HCT116 (cell line): ENCODE measurements at regions not wholly inside any gene's neighbourhood (a gene's known extent, or its start where the extent isn't known, plus 50 kb on each side); places are given as distances from the start of the nearest gene placed in this dataset.

Source experiments
- ATAC-seq: fragments of 200-7000 bp; cut with Tn5 transposase; 2 replicates; pipeline ENCODE4 v1.9.1; 2020; ENCODE audit warnings: mild to moderate bottlenecking, moderate library complexity
- BruUV-seq: library from RNA; stranded (reverse); fragments of 400-500 nt; replicated peaks from 2 replicates; lab custom pipeline; 2021; lab: Mats Ljungman, UMichigan
- CTCF ChIA-PET: fragments of 300-600 bp; sonication (Branson Sonifier 250); formaldehyde crosslinking; loops from one replicate; lab custom pipeline; 2021; ENCODE audit warnings: antibody characterized with exemption; lab: Charles Lee
- POLR2A ChIA-PET: fragments of 300-600, 350-600 bp; sonication (Branson Sonifier 250); formaldehyde crosslinking; loops from one replicate; lab custom pipeline; 2021; ENCODE audit warnings: antibody characterized with exemption; lab: Charles Lee
- RAD21 ChIA-PET, 2 experiments: fragments of 300-600 bp; sonication (Branson Sonifier 250); formaldehyde crosslinking; loops; one replicate each; lab custom pipeline; 2023; ENCODE audit warnings: low total read pairs in 2 of 2; ENCODE audit not compliant: uncharacterized antibody in 2 of 2, unreplicated experiment in 2 of 2, low non-redundant PET in 1 of 2; lab: Charles Lee
- DNase-seq: peaks from one replicate; pipeline ENCODE4 v3.0.0-alpha.2; 2010; ENCODE audit warnings: low read depth, low spot score
- H2AFZ ChIP-seq: fragments of 200-600 bp; shearing (Covaris generic), sonication (generic); 2 replicates; pipeline ENCODE4 v1.6.1; 2017; ENCODE audit warnings: low read depth, mixed run types, mixed read lengths, antibody characterized with exemption, low read length; ENCODE audit not compliant: poor library complexity, severe bottlenecking
- H3K27ac ChIP-seq: 2 replicates; pipeline ENCODE4 v1.5.1; 2012; ENCODE audit warnings: low read depth, low read length
- H3K27me3 ChIP-seq: fragments of 200-600 bp; sonication (generic); 2 replicates; pipeline ENCODE4 v1.6.1; 2016; ENCODE audit warnings: mixed run types, low read length, mixed read lengths; ENCODE audit not compliant: insufficient read depth
- H3K36me3 ChIP-seq, 2 experiments: fragments of 200-500 bp in 1 of 2; fragments of 200-600 bp in 1 of 2; sonication (Bioruptor generic) in 1 of 2; sonication (generic) in 1 of 2; 2 replicates each; pipeline versions ENCODE4 v1.5.1 to v1.6.1; 2014 to 2016; ENCODE audit warnings: low read length in 2 of 2, inconsistent platforms in 1 of 2, mixed read lengths in 1 of 2, mixed run types in 1 of 2; ENCODE audit not compliant: insufficient read depth in 2 of 2, control insufficient read depth in 1 of 2
- H3K4me1 ChIP-seq, 2 experiments: fragments of 200-600 bp in 1 of 2; sonication (generic) in 1 of 2; 2 replicates each; pipeline versions ENCODE4 v1.5.1 to v1.6.1; 2012 to 2017; ENCODE audit warnings: low read length in 2 of 2, inconsistent platforms in 1 of 2, mild to moderate bottlenecking in 1 of 2, mixed read lengths in 1 of 2, mixed run types in 1 of 2, moderate library complexity in 1 of 2; ENCODE audit not compliant: insufficient read depth in 2 of 2, control insufficient read depth in 1 of 2
- H3K4me2 ChIP-seq: fragments of 200-600 bp; sonication (generic); 2 replicates; pipeline ENCODE4 v1.6.1; 2017; ENCODE audit warnings: mixed run types, low read length, mixed read lengths
- H3K4me3 ChIP-seq, 2 experiments: fragments of 200-600 bp in 1 of 2; sonication (generic) in 1 of 2; replicated peaks in 1 of 2; 2 replicates each; pipeline ENCODE4 v1.5.1; 2011 to 2016; ENCODE audit warnings: low read length in 2 of 2, control low read depth in 1 of 2, low read depth in 1 of 2, mild to moderate bottlenecking in 1 of 2, mixed read lengths in 1 of 2, mixed run types in 1 of 2
- H3K79me2 ChIP-seq: fragments of 200-600 bp; sonication (generic); 2 replicates; pipeline ENCODE4 v1.6.1; 2017; ENCODE audit warnings: mild to moderate bottlenecking, mixed run types, low read length, moderate library complexity, mixed read lengths; ENCODE audit not compliant: insufficient read depth
- H3K9ac ChIP-seq: fragments of 200-600 bp; sonication (generic); 2 replicates; pipeline ENCODE4 v1.6.1; 2016; ENCODE audit warnings: low read length, mixed read lengths
- H3K9me2 ChIP-seq: fragments of 200-600 bp; sonication (generic), shearing (Covaris generic); 2 replicates; pipeline ENCODE4 v1.6.1; 2017; ENCODE audit warnings: mixed run types, mild to moderate bottlenecking, moderate library complexity; ENCODE audit not compliant: insufficient read depth
- H3K9me3 ChIP-seq, 2 experiments: fragments of 200-500 bp in 1 of 2; fragments of 200-600 bp in 1 of 2; sonication (Bioruptor generic) in 1 of 2; sonication (generic) in 1 of 2; 2 replicates each; pipeline ENCODE4 v1.6.1; 2014 to 2017; ENCODE audit warnings: low read length in 2 of 2, mixed read lengths in 2 of 2, inconsistent platforms in 1 of 2, low read depth in 1 of 2, mild to moderate bottlenecking in 1 of 2, mixed run types in 1 of 2, moderate library complexity in 1 of 2; ENCODE audit not compliant: control insufficient read depth in 1 of 2, insufficient read depth in 1 of 2
- H4K20me1 ChIP-seq: fragments of 200-600 bp; sonication (generic), shearing (Covaris generic); 2 replicates; pipeline ENCODE4 v1.6.1; 2017; ENCODE audit warnings: mixed run types, mild to moderate bottlenecking, moderate library complexity; ENCODE audit not compliant: insufficient read depth
- CBX3 ChIP-seq: IDR thresholded peaks from 2 replicates; pipeline ENCODE4 v1.6.1; 2012; ENCODE audit warnings: low read depth
- CEBPB ChIP-seq: IDR thresholded peaks from 2 replicates; pipeline ENCODE4 v1.6.1; 2012; ENCODE audit warnings: low read depth
- EZH2phosphoT487 ChIP-seq: fragments of 200-600 bp; IDR thresholded peaks from 2 replicates; pipeline ENCODE4 v1.6.1; 2018; ENCODE audit warnings: antibody characterized with exemption, borderline replicate concordance
- MAX ChIP-seq: IDR thresholded peaks from 2 replicates; pipeline ENCODE4 v1.6.1; 2012
- RAD21 ChIP-seq: IDR thresholded peaks from 2 replicates; pipeline ENCODE4 v1.6.1; 2012; ENCODE audit warnings: low read depth, mild to moderate bottlenecking
- SIN3A ChIP-seq: IDR thresholded peaks from 2 replicates; pipeline ENCODE4 v1.6.1; 2012; ENCODE audit warnings: low read depth
- SP1 ChIP-seq: IDR thresholded peaks from 2 replicates; pipeline ENCODE4 v1.6.1; 2012; ENCODE audit warnings: low read depth
- TCF7L2 ChIP-seq: IDR thresholded peaks from 2 replicates; pipeline ENCODE4 v1.7.0; 2011; ENCODE audit warnings: borderline replicate concordance, inconsistent platforms; ENCODE audit not compliant: insufficient read depth, insufficient read length; ENCODE audit errors: extremely low read depth
- ZFX ChIP-seq: fragments of 450-650 bp; IDR thresholded peaks from 2 replicates; pipeline ENCODE4 v1.6.1; 2017
- intact Hi-C: fragments of 100-400 bp; cut with micrococcal nuclease; formaldehyde crosslinking; loops from 2 replicates; pipeline ENCODE4 v1.10.0; 2022
- TF ChIP-seq, protein P1 (sequence below): IDR thresholded peaks from 2 replicates; pipeline ENCODE4 v1.6.1; 2011; ENCODE audit warnings: mild to moderate bottlenecking, low read length, moderate library complexity; ENCODE audit not compliant: insufficient replicate concordance; ENCODE audit errors: extremely low read depth
- TF ChIP-seq, protein P2 (sequence below): IDR thresholded peaks from 2 replicates; pipeline ENCODE4 v1.6.1; 2012
- TF ChIP-seq, protein P3 (sequence below): IDR thresholded peaks from 2 replicates; pipeline ENCODE4 v1.6.1; 2012; ENCODE audit warnings: low read depth

- TF ChIP-seq, protein P1, sequence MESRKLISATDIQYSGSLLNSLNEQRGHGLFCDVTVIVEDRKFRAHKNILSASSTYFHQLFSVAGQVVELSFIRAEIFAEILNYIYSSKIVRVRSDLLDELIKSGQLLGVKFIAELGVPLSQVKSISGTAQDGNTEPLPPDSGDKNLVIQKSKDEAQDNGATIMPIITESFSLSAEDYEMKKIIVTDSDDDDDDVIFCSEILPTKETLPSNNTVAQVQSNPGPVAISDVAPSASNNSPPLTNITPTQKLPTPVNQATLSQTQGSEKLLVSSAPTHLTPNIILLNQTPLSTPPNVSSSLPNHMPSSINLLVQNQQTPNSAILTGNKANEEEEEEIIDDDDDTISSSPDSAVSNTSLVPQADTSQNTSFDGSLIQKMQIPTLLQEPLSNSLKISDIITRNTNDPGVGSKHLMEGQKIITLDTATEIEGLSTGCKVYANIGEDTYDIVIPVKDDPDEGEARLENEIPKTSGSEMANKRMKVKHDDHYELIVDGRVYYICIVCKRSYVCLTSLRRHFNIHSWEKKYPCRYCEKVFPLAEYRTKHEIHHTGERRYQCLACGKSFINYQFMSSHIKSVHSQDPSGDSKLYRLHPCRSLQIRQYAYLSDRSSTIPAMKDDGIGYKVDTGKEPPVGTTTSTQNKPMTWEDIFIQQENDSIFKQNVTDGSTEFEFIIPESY: no peak
- TF ChIP-seq TCF7L2: no peak
- TF ChIP-seq MAX: no peak
- TF ChIP-seq CEBPB: no peak
- TF ChIP-seq EZH2phosphoT487: no peak
- no peak for TF ChIP-seq SIN3A
- TF ChIP-seq SP1: no peak
- TF ChIP-seq, protein P2, sequence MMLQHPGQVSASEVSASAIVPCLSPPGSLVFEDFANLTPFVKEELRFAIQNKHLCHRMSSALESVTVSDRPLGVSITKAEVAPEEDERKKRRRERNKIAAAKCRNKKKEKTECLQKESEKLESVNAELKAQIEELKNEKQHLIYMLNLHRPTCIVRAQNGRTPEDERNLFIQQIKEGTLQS: no peak
Observed at GRCh38 chr2:234590076-234590475, 93.2 kb upstream of the ARL4C start (continued).

DNA sequence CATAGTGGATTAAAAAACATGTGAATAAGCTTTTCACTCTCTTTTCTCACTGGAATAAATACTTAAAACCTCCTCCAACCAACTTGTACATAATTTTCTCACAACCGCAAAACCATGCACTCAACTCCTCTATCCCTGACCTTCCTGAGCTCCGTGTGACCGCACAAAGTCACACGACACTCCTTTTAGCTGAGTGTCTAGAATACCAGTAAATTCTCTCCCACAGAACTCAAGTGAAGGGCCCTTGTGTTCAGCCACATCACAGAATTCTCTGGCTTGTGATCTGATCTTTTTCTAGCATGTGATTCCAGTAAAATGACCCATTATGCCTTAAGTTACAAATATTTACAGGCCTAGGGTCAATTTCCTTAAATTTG is 91.2 kb upstream of the ARL4C start:
- no peak for DNase-seq
- no peaks in the 10 kb centered on the region for H3K9me2 ChIP-seq
- RAD21 ChIA-PET: no interaction called here
- no peak overlapping the region for H3K4me3 ChIP-seq
- no peaks in the 10 kb centered on the region for H4K20me1 ChIP-seq
- BruUV-seq: no TSS peak
- no peak overlapping the region for H2AFZ ChIP-seq
- intact Hi-C loops: no loop called here
- peaks cover 0 to 7% of the 10 kb centered on the region in 2 experiments; a peak in 1 of 4 replicates for H3K4me1 ChIP-seq
- POLR2A ChIA-PET: no interaction called here
- CTCF ChIA-PET: no interaction called here
- ATAC-seq: no peak
- no peak overlapping the region for H3K4me2 ChIP-seq
- H3K36me3 ChIP-seq: no peaks in the 10 kb centered on the region
- H3K9me3 ChIP-seq: no peaks in the 10 kb centered on the region
- TF ChIP-seq, protein P1: no peak
- TF ChIP-seq, protein P3, sequence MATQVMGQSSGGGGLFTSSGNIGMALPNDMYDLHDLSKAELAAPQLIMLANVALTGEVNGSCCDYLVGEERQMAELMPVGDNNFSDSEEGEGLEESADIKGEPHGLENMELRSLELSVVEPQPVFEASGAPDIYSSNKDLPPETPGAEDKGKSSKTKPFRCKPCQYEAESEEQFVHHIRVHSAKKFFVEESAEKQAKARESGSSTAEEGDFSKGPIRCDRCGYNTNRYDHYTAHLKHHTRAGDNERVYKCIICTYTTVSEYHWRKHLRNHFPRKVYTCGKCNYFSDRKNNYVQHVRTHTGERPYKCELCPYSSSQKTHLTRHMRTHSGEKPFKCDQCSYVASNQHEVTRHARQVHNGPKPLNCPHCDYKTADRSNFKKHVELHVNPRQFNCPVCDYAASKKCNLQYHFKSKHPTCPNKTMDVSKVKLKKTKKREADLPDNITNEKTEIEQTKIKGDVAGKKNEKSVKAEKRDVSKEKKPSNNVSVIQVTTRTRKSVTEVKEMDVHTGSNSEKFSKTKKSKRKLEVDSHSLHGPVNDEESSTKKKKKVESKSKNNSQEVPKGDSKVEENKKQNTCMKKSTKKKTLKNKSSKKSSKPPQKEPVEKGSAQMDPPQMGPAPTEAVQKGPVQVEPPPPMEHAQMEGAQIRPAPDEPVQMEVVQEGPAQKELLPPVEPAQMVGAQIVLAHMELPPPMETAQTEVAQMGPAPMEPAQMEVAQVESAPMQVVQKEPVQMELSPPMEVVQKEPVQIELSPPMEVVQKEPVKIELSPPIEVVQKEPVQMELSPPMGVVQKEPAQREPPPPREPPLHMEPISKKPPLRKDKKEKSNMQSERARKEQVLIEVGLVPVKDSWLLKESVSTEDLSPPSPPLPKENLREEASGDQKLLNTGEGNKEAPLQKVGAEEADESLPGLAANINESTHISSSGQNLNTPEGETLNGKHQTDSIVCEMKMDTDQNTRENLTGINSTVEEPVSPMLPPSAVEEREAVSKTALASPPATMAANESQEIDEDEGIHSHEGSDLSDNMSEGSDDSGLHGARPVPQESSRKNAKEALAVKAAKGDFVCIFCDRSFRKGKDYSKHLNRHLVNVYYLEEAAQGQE: no peak
- no peak for TF ChIP-seq RAD21
- TF ChIP-seq TCF7L2: no peak
- TF ChIP-seq CBX3: no peak
- TF ChIP-seq, protein P2: no peak
- no peak for TF ChIP-seq SP1
- no peak for TF ChIP-seq SIN3A
- TF ChIP-seq EZH2phosphoT487: no peak
- no peak for TF ChIP-seq ZFX
- TF ChIP-seq MAX: no peak
- TF ChIP-seq, all 23 proteins: peak for 0
- no peaks in the 10 kb centered on the region for H3K79me2 ChIP-seq
- H3K9ac ChIP-seq: no peak overlapping the region
- H3K27me3 ChIP-seq: no peaks in the 10 kb centered on the region
- H3K27ac ChIP-seq: no peak overlapping the region
